ENCODE measurements at regions not wholly inside any gene's neighbourhood (a gene's known extent, or its start where the extent isn't known, plus 50 kb on each side); places are given as distances from the start of the nearest gene placed in this dataset.

DNA sequence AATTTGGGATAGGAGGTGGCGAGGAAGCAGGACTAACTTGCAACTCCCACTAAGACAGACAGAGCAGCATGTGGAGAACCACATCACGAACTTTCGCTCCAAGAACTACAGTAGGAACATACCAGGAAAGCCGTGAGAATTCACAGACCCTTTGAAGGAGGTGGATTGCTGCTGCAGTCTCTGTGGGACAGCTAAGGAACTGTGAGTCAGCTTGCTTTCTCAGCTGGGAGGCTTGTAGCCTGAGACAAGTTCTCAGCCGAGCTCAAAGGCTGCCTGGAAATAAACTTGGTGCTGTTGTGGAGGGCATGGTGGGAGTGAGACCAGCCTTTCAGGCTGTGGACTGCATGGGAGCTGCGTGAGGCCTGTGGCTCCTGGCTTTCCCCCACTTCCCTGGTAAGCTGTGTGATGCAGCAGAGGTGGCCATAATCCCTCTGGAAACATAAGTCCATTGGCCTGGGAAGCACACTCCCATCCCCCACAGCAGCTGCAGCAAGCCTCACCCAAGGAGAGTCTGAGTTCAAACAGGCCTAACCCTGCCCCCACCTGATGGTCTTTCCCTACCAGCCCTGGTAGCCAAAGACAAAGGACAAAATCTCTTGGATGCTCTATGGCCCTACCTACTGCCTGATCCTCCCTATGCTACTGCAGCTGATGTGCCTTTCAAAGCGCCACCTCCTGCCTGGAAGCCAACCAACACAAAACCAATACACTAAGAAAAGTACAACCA, 441.1 kb upstream of the HTR2A start:
- Histone ChIP-seq H3K27ac (ENCODE audit: insufficient read depth, low read length) (peak overlapping the region; percentile 53; the same call in 1 of the 2 replicates), H2BK15ac (ENCODE audit: low read depth, low read length) (peak overlapping the region; percentile 36; the same call in 1 of the 3 replicates), H2BK20ac (ENCODE audit: low read depth, low read length) (no peak overlapping the region), H3K4me1 (ENCODE audit: control insufficient read depth, insufficient read depth, low read length) (peaks cover 4% of the 10 kb centered on the region), H2AFZ (replicated peaks; ENCODE audit: low read length, poor library complexity) (peak overlapping the region; percentile 85), H3K9me1 (ENCODE audit: insufficient read depth, low read length) (0 out of 2 replicates have a peak, but pooled peaks cover 7% of the 10 kb centered on the region), H2AK9ac (replicated peaks; ENCODE audit: low read depth, low read length, poor library complexity) (no peak overlapping the region), H3K14ac (replicated peaks; ENCODE audit: low read depth, low read length) (peak overlapping the region; percentile 20; the same call in 1 of the 2 replicates), H4K20me1 (ENCODE audit: insufficient read depth, low read length) (no peaks in the 10 kb centered on the region), H4K91ac (ENCODE audit: insufficient read depth, low read depth, low read length) (0 out of 2 replicates have a peak overlapping the region, but pooled peaks have one; percentile 10), H4K8ac (ENCODE audit: low read depth in 2 of 2, low read length in 2 of 2) (peak overlapping the region; percentile 1 to 49; a peak in 3 of 4 replicates), H2BK120ac (ENCODE audit: low read depth, low read length) (peak overlapping the region; percentile 29; the same call in 1 of the 2 replicates), H3K79me1 (ENCODE audit: low read depth in 1 of 2, low read length in 2 of 2) (no peaks in the 10 kb centered on the region), H3K18ac (ENCODE audit: low read depth, low read length) (no peak overlapping the region), H3K36me3 (ENCODE audit: control insufficient read depth, insufficient read depth, low read length) (no peaks in the 10 kb centered on the region), H3K9me3 (ENCODE audit: control insufficient read depth, insufficient read depth, low read length) (no peaks in the 10 kb centered on the region), H3K27me3 (ENCODE audit: control insufficient read depth, insufficient read depth, low read length) (no peaks in the 10 kb centered on the region), H3K23ac (ENCODE audit: low read depth, low read length) (peak overlapping the region; percentile 4; the same call in 1 of the 2 replicates), H4K5ac (ENCODE audit: low read depth, low read length) (no peak overlapping the region), H3K4me3 (ENCODE audit: insufficient read depth, low read depth, low read length) (no peak overlapping the region), H3K56ac (ENCODE audit: extremely low read depth, insufficient read depth, low read length) (no peak overlapping the region), H2BK5ac (ENCODE audit: low read depth, low read length, poor library complexity, severe bottlenecking) (peak overlapping the region; percentile 47), H3K4ac (ENCODE audit: low read depth, low read length) (peak overlapping the region; percentile 5; the same call in 1 of the 2 replicates), H3K4me2 (ENCODE audit: low read depth, low read length) (peak overlapping the region; percentile 68; the same call in 1 of the 2 replicates), H2AK5ac (ENCODE audit: low read depth, low read length) (peak overlapping the region; percentile 43), H3K9ac (ENCODE audit: low read depth, low read length) (no peak overlapping the region)
- 40% methylated on average over 2 of the region's 7 CpGs; no CpG with 5 or more reads in 1 of the 2 experiments for WGBS, 2 experiments (ENCODE audit: extremely low coverage in 2 of 2, insufficient read length in 1 of 2)
- dilution Hi-C loops (cut with HindIII; ENCODE audit: low sequenced_read_pairs, unreplicated experiment) (no loop called here), intact Hi-C loops (cut with micrococcal nuclease) (no loop called here), in situ Hi-C loops (cut with MboI; ENCODE audit: low sequenced_read_pairs) (no loop called here)
- BruUV-seq (replicated peaks): no TSS peak
- ChIA-PET POLR2A (ENCODE audit: unreplicated experiment) (no interaction called here), CTCF (no interaction called here)
- DNase-seq (peak; percentile 90), ATAC-seq (ENCODE audit: low read depth) (peak; percentile 74)
- TF ChIP-seq, protein P1, sequence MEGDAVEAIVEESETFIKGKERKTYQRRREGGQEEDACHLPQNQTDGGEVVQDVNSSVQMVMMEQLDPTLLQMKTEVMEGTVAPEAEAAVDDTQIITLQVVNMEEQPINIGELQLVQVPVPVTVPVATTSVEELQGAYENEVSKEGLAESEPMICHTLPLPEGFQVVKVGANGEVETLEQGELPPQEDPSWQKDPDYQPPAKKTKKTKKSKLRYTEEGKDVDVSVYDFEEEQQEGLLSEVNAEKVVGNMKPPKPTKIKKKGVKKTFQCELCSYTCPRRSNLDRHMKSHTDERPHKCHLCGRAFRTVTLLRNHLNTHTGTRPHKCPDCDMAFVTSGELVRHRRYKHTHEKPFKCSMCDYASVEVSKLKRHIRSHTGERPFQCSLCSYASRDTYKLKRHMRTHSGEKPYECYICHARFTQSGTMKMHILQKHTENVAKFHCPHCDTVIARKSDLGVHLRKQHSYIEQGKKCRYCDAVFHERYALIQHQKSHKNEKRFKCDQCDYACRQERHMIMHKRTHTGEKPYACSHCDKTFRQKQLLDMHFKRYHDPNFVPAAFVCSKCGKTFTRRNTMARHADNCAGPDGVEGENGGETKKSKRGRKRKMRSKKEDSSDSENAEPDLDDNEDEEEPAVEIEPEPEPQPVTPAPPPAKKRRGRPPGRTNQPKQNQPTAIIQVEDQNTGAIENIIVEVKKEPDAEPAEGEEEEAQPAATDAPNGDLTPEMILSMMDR (conservative IDR thresholded peaks at IDR 0.05; ENCODE audit: low read depth, low read length): no peak
- TF ChIP-seq CEBPB (IDR thresholded peaks at IDR 0.05; ENCODE audit: low read depth, low read length): no peak
